Islet precursor cell (in vitro differentiated cells): ENCODE measurements at regions not wholly inside any gene's neighbourhood (a gene's known extent, or its start where the extent isn't known, plus 50 kb on each side); places are given as distances from the start of the nearest gene placed in this dataset.
"Not testable (repeated sequence)": the region's sequence is repeated elsewhere in the genome, so short reads cannot be mapped to it uniquely, and the experiment has no call there.

Source experiments
- DNase-seq: peaks from one replicate; pipeline ENCODE4 v3.0.0-alpha.2; 2018

DNA sequence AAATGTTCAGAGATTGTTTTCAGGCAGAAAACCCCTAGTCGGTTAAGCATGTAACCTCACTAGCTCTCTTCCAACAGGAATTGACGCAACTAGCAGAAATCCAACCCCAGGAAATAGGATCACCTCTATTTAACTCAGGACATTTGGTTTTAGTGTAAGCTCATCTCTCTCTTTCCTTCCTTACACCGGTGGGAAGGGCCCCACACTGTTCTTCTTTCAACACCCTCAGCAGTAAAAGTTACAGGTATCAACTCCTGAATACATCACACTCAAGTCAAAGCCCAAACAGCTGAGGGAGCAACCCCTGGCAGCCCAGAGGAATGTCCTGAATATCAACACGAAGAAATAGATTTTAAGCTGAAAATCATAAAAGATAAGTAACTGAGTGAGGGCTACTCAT, 191.2 kb upstream of the KIF2B start:
- no peak for DNase-seq

DNA sequence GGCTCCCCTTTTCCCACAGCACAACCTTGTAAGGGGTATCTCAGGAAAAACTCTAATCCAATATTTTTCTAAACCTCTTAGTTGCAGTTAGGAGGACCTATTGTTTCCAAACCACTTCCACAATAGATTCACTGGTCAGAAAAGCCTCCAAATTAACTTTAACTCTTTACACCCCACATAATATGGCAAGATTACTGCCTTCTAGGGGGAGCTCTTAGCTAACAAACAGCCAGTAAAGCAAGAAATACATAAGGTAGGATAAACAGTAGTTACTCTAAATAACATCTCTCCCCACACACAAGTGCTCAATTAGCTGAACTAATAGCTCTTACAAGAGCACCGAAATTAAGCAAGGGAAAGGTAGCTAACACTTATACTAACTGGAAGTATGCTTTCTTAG, 192.1 kb upstream of the KIF2B start:
- DNase-seq: no peak

DNA sequence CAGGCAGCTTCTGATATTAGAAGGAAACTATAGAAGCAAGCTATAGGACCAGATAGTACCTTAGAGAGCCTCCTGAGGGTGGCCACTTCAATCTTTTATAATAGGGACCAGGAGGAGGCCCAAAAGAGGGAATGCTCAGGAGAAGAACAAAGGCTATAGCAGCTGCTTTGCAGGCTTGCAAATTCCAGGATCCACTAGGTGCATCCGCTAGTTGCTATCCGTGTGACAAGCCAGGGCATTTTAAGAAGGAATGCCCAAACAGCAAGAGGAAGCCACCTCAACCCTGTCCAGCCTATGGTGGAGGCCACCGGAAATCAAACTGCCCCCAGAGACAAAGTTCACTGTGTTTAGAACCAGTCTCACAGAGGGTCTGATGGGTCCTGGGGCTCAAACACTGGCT, 192.6 kb upstream of the KIF2B start:
- DNase-seq: peak; percentile 59

DNA sequence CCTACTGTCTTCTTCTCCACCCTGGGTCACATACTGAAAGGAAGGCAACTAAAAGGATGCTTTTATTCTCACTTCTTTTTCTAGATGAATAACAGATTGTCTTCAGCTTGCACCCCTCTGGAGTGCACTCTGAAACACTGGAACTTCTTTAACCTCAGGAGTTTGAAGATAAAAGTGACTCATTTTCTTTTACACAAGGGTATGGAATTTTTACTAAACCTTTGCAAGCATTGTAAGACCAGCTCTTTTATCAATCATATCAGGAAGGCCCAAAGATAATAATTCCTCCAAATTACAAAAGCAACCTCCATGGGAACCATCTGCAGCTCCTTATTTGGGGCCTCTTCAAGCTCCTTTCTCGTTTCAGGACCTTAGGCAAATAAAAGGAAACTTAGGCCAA, 193.5 kb upstream of the KIF2B start:
- DNase-seq: no peak

DNA sequence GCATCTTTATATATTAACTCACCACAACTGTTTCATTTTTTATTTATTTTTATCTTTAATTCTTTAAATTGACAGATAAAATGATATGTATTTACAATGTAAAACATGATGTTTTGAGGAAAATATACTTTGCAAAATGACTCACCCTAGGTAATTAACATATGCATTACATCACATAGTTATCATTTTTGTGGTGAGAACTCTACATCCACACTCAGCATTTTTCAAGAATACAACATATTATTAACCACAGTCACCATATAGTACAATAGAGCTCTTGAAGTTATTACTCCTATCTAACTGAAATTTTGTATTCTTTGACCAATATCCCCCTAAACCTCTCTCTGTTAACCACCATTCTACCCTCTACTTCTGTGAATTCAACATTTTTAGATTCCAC, 194.7 kb upstream of the KIF2B start:
- no peak for DNase-seq

DNA sequence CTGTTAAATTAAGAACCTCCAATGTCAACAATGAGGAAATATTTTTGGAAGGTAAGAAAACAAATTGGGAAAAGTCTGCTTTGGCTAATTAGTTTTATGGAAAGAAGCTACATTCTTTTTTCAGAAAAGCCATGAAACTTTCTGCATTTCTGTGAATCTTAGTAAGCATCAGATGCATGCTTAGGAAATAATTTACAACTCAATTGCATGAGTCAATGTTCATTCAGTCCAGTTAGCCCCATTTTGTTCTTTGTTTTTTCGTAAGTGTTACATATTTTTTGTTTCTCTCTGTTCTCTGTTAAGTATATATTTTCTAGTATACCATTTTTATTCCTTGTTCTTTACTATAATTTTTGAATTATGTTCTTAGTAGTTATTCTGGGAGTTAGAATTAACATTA, 195.2 kb upstream of the KIF2B start:
- no peak for DNase-seq

DNA sequence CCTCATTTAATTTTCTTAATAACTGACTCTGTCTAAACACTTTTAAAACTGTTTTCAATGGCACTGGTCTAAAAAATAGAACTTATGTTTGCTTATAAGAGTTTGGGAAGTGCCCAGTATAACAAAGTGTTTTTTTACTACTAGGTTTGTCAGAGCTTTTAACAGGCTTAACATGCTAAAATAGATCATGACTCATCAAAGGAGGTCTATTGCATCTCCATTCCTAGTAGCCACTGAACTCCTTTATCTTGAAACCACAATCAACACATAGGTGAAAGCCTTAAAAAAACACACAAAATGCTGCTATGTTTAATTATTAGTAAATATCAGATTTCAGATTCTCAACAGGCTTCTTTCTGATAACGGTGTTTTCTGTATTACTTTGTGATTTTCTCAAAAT, 196.4 kb upstream of the KIF2B start:
- no peak for DNase-seq

DNA sequence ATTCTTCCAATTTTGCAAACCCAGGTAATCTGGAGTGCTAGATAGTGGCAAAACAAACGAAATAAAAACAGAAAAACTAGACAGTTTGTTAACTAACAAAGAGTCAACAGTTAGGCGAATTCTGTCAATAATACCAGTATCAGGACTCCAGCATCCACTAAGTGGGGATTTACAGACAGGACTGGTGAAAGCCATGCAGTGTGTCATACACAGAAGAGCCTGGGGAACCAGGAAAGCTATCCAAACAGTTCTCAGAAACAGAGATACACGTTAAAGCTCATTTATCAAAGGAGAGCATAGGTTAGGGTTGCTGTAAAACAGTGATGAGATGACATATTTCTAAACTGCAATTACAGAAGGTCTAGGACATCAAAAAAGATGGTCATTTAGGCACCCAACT, 203.7 kb upstream of the KIF2B start:
- no peak for DNase-seq

DNA sequence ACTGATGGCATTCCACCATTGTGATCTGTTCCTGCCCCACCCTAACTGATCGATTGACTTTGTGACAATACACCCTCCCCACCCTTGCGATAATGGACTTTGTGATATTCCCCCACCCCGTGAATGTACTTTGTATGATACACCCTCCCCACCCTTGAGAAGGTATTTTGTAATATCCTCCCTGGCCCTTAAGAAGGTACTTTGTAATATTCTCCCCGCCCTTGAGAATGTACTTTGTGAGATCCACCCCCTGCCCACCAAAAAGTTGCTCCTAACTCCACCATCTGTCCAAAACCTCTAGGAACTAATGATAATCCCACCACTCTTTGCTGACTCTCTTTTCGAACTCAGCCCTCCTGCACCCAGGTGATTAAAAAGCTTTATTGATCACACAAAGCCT, 214.5 kb upstream of the KIF2B start:
- DNase-seq: not testable (repeated sequence)

DNA sequence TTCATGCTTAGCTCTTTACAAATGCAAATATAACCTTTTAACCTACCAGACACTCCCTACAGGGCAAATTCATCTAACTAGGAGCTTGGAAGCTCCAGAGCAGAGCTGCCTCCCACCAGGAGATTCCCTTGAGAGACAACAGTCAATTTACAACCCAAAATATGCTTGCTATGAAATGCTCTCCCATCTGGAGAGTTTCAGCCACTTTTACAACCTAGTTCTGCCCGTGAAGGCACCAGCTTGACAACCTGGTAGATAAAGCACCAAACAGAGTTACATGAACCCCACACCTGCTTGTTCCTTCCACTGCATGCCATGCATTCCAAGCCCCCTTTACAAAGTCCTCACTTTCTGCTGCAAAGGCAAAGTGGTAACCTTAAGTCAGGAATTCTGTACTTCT, 215.3 kb upstream of the KIF2B start:
- peak; percentile 89 for DNase-seq

DNA sequence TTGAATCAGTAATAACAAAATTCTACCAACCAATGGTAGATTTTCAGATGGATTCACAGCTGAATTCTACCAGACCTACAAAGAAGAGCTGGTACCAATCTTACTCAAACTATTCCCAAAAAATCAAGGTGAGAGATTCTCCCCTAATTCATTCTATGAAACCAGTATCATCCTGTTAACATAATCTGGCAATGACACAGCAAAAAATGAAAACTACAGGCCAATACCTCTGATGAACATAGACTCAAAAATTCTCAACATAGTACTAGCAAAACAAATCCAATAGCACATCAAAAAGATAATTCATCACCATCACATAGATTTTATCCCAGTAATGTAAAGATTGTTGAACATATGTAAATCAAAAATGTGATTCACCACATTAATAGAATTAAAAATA, 234.4 kb upstream of the KIF2B start:
- no peak for DNase-seq

DNA sequence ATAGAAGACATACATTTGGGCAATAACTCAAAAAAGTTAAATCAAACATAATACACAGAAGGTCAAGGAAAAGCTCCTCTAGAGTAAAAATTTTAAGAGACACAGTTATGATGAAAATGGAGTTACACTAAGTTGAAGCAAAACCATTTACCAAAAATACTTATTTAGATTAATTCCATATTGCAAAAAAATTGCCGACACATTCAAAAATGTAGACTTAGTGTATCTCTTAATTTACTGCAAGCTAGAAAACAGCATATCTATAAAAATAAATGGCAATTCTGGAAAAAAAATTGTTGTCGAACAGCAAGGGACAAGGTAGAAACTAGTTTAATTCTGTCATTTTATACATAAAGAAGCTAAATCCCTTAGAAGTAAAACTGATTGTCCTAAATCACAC, 248.7 kb upstream of the KIF2B start:
- DNase-seq: no peak

DNA sequence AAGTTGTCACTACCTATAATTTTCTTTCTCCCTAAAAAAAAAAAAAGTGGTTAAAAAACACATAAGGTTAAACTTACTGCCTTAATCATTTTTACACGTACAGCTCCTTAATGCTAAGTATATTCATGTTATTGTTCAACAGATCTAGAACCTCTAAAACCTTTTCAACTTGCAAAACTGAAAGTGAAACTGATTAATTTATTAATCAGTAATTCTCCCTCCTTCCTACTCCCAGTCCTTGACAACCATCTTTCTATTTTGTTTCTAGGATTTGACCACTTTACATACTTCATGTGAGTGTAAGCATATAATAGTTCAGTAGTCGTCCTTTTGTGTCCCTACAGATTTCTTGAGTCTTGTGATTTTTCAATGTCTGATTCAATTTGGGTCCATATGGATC, 251.4 kb upstream of the KIF2B start:
- no peak for DNase-seq

DNA sequence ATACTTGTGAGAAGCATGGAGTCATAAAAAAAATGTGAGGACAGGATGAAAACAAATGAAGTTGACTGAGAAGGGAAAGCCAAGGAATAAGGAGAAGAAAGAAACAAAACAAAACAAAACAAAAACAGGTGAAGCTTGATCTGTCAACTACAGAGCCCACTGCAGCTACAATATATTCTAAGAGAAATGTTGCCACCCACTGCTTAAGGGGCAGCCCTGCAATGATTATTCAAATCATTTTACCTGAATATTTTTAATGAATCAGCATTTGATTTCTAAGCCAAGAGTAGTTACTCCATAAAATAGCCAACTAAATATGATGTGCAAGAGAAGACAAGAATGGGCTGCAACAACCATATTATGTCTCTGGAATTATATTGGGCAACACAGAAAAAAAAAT, 252.0 kb upstream of the KIF2B start:
- no peak for DNase-seq

DNA sequence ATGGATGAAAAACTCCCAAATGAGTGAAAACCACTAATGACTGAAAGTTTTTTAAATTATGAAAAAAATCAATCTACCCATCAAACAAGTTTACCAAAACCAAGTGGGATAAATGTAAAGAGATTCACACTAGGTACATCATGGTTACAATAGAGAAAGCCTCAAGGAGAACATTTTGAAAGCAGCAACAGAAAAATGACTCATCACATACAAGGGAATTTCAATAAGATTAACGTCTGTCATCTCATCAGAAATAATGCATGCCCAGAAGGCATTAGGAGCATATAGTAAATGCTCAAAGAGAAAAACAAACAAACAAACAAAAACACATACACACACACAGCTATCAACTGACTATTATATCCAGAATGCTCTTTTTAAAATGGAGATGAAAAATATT, 261.8 kb upstream of the KIF2B start:
- no peak for DNase-seq

DNA sequence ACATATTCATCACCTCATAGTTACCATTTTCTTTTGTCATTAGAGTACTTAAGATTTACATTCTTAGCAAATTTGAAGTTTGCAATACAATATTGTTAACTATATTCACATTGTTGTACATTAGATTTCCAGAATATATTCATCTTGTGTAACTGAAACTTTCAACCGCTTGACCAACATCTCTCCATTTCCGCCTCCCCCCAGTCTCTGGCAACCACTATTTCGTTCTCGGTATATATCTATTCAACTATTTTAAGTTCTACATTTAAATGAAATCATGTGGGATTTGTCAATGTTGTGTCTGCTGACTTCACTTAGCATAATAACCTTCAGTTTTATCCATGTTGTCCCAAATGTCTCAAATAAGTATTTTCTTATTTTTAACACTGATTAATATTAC, 274.5 kb upstream of the KIF2B start:
- DNase-seq: no peak

DNA sequence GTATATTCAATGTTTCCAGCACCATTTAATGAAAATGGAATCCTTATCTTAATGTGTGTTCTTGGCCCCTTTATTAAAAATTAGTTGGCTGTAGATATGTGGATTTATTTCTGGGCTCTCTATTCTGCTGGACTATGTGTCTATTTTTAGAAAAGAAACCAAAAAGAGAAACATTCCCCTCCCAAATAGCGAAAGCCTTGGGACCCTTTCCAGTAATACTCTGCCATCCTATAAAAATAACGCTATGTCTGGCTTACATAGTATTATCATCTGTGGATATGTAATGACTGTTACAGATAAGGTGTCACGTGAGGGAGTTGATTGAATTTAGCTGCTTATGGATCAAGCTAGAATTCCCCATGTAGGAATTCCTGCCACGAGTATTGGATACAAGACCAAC, 279.3 kb upstream of the KIF2B start:
- no peak for DNase-seq

DNA sequence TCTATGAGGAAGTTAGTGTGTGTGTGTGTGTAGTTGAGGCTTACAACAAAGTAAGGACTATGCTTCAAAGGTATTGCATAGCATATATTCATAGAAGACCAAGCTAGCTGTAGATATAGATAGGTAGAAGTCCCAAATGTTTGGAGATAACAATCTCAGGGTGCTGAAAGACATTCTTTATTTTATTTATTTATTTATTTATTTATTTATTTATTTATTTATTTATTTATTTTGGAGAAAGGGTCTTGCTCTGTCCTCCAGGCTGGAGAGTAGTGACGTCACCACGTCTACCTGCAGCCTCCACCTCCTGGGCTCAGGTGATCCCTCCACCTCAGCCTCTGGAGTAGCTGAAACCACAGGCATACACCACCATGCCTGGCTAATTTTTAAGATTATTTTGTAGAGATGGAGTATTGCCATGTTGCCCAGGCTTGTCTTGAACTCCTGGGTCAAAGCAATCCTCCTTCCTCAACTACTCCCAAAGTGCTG, 284.6 kb upstream of the KIF2B start:
- no peak for DNase-seq

DNA sequence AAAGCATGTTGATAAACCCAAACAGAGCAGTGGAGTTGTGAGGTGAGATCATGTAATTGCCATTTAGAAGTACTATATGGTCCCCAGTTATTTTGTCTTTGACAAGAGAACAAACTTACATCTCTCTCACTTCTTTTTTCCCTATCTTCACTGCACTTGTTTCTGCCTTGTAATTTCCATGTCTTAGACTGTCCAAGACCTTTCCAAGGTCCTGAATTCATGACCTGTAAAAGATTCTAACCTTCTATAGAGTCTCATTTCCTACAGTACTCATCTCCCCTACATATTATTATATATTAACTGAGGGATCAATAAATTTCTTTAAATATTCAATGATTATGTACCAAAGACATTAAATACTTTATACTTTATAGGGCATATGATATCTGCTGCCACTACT, 295.3 kb upstream of the KIF2B start:
- DNase-seq: no peak

DNA sequence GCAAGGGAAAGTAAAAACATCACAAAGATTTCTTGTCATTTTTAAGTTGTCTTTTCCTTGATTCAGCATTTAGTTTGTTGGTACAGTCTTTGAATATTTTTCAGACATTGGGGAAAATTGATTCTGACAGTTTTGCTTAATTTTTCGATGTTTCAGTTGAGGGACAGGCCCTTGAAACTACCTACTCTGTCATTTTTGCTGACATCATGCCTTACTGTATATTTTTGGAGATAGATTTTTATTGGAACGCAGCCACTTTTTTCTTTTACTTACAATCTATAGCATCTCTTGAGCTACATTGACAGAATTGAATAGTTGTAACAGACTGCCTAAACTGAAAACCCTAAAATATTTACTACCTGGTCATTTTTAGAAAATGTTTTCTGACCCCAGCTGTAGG, 297.1 kb upstream of the KIF2B start:
- no peak for DNase-seq

DNA sequence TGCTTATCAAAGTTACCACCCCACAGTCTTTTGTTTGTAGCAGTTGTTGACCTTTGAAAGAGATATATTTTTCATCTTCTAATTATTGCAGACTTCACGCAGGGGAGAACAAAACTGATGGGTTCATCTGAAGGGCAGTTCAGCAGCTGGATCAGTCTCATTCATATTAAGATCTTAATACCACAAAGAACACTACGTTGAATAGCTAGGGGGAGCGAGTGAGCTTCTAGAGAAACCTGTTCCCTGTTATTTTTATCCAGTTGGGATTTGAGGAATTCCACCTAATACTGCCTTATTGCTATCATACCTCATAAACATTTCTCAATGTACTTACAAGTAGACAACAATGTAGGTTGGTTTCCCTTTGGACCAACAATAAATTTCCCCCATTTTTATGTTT, 306.1 kb upstream of the KIF2B start:
- DNase-seq: no peak

DNA sequence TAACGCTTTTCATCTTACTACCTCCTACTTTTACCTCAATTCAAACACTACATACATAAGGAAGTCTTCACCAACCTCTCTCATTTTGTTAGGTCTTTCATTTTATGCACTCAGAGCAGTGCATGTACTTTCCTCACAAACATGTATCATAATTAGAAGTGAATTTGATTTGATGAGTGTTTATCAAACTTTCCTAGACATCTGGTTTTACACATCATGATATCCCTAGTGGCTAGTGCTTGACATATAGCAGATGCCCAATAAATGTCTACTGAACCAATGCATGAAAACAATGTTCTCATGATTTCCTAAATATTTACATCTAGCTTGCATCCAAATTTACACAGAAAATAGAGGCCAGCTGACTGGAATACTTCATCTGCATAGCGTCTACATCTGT, 323.4 kb upstream of the KIF2B start:
- no peak for DNase-seq

DNA sequence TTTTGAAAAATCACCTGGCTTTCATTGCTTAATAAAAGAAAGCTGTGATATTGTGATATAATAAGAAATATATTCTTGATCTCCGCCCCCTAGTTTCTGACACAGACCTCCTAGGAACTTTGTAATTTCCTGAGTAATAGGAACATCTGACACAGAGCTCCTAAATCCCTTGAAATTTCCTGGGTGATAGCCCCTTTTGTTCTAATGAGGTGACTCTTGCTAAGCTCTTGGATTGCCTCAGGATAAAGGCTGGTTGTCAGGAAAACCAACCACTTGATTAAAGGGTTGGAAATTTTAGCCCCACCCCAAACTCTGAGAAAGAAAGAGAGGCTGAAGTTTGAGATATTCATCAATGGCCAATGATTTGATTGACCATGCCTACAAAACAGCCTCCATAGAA, 326.4 kb upstream of the KIF2B start:
- no peak for DNase-seq

DNA sequence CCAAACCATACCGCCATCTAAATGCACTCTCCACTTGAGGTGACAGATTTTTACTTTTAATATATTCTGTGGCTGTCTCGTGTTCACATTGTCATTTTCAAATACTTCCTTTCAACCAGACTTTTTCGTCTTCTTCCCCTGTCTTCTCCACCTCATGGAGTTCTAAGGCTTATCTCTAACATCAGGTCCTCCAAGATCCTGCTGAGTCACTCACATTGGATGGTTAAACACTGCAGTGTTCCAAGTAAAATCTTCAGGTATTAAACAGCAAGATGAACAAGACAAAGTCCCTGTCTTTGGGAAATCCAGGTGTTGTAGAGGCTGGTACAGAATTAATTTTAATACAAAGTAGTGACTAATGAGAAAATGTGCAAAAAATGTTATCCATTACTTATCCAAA, 330.2 kb upstream of the KIF2B start:
- DNase-seq: no peak

DNA sequence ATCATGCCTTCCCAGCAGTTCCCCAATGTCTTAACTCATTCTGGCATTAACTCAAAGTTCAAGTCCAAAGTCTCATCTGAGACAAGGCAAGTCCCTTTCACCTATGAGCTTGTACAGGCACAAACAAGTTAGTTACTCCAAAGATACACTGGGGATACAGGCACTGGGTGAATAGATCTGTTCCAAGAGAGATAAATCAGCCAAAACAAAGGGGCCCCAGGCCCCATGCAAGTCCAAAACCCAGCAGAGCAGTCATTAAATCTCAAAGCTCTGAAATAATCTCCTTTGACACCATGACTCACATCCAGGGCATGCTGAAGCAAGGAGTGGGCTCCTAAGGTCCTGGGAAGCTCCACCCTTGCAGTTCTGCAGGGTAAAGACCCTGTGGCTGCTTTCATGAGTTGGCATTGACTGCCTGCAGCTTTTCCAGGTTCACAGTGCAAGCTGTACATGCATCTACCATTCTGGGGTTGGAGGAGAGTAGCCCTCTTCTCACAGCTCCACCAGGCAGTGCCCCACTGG, 332.2 kb upstream of the KIF2B start:
- peak; percentile 65 for DNase-seq

DNA sequence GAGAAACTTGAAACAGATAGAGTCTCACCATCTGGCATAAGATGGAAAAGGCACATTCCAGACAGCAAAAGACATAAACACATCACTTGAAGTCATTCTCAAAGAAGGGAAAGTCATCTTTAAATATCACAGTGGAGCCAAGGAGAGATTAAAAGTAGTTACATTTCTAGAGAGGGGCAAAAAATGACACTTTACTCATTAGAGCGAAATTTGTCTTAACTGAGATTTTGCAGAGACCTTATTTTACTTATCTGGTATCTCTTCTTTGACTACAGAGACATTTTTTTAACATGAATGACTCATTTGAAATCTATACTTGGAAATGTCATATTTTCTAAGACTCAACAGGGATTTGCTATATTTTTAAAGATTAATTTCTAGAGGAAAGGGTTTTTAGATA, 339.0 kb upstream of the KIF2B start:
- no peak for DNase-seq
